ENCODE measurements at regions not wholly inside any gene's neighbourhood (a gene's known extent, or its start where the extent isn't known, plus 50 kb on each side); places are given as distances from the start of the nearest gene placed in this dataset.
"Not testable (repeated sequence)": the region's sequence is repeated elsewhere in the genome, so short reads cannot be mapped to it uniquely, and the experiment has no call there.

GRCh38 chr19:30286378-30286777 lies 85.8 kb upstream of the ZNF536 start:
- no peak overlapping the region for H3K4me3 Mint-ChIP-seq

GRCh38 chr19:30287259-30287658 lies 84.9 kb upstream of the ZNF536 start:
- H3K4me1 Mint-ChIP-seq = no peaks in the 10 kb centered on the region
- H3K36me3 Mint-ChIP-seq = no peaks in the 10 kb centered on the region
- H3K27ac Mint-ChIP-seq = no peak overlapping the region
- no peaks in the 10 kb centered on the region for H3K27me3 Mint-ChIP-seq
- H3K4me3 Mint-ChIP-seq = no peak overlapping the region
- no peaks in the 10 kb centered on the region for H3K9me3 Mint-ChIP-seq
- ATAC-seq (ENCODE audit: low read depth) (no peak), DNase-seq (no peak)
- POLR2A ChIA-PET = no interaction called here

More at GRCh38 chr19:30286378-30286777, 85.8 kb upstream of the ZNF536 start:
- POLR2A ChIA-PET = no interaction called here
- no peak overlapping the region for H3K27ac Mint-ChIP-seq
- H3K4me1 Mint-ChIP-seq = no peaks in the 10 kb centered on the region
- H3K27me3 Mint-ChIP-seq = no peaks in the 10 kb centered on the region
- no peaks in the 10 kb centered on the region for H3K9me3 Mint-ChIP-seq
- no peaks in the 10 kb centered on the region for H3K36me3 Mint-ChIP-seq
- DNase-seq = no peak
- no peak for ATAC-seq (ENCODE audit: low read depth)

- DNase-seq (no peak), ATAC-seq (ENCODE audit: low read depth) (no peak)
- Mint-ChIP-seq H3K27me3 (no peaks in the 10 kb centered on the region), H3K27ac (no peak overlapping the region), H3K4me3 (no peak overlapping the region), H3K36me3 (no peaks in the 10 kb centered on the region), H3K9me3 (no peaks in the 10 kb centered on the region), H3K4me1 (no peaks in the 10 kb centered on the region)
- POLR2A ChIA-PET = no interaction called here
Observed at GRCh38 chr19:30287973-30288372, 84.2 kb upstream of the ZNF536 start.

DNA sequence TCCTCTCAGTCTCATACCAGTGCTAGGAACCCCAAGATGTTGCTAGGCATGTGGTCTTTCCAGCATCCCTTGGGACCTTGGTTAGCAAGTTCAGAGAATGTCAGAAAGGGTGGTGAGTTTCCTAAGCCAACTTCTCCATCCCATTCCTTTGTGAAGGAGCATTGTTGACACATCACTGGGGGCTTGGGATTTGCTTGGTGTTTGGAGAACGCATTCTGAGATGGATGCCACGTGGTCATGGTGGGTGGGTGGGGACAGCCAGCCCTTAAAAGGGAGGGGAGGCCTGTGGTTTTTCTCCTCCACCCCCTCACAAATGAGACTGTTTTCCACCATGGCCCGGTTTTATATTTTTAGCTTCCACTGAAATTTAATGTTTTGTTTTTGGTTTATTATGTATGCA lies 83.3 kb upstream of the ZNF536 start:
- Mint-ChIP-seq H3K9me3 (no peaks in the 10 kb centered on the region), H3K27me3 (no peaks in the 10 kb centered on the region), H3K27ac (no peak overlapping the region), H3K4me3 (no peak overlapping the region), H3K36me3 (no peaks in the 10 kb centered on the region), H3K4me1 (no peaks in the 10 kb centered on the region)
- no peak for ATAC-seq (ENCODE audit: low read depth)
- POLR2A ChIA-PET = no interaction called here
- no peak for DNase-seq

GRCh38 chr19:30289336-30289735 lies 82.8 kb upstream of the ZNF536 start:
- no peaks in the 10 kb centered on the region for H3K4me1 Mint-ChIP-seq
- POLR2A ChIA-PET = no interaction called here
- H3K36me3 Mint-ChIP-seq = no peaks in the 10 kb centered on the region
- H3K27ac Mint-ChIP-seq = no peak overlapping the region
- no peaks in the 10 kb centered on the region for H3K27me3 Mint-ChIP-seq
- ATAC-seq (ENCODE audit: low read depth) (no peak), DNase-seq (no peak)
- H3K4me3 Mint-ChIP-seq = no peak overlapping the region
- H3K9me3 Mint-ChIP-seq = no peaks in the 10 kb centered on the region

DNA sequence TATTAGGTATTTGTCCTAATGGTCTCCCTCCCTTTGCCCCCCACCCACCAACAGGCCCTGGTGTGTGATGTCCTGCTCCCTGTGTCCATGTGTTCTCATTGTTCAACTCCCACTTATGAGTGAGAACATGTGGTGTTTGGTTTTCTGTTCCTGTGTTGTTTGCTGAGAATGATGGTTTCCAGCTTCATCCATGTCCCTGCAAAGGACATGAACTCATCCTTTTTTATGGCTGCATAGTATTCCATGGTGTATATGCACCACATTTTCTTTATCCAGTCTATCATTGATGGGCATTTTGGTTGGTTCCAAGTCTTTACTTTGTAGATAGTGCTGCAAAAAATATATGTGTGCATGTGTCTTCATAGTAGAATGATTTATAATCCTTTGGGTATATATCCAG lies 81.4 kb upstream of the ZNF536 start:
- POLR2A ChIA-PET; H3K27me3 Mint-ChIP-seq; H3K9me3 Mint-ChIP-seq; ATAC-seq (ENCODE audit: low read depth); H3K27ac Mint-ChIP-seq; H3K4me3 Mint-ChIP-seq; H3K36me3 Mint-ChIP-seq; DNase-seq; H3K4me1 Mint-ChIP-seq: not testable (repeated sequence)

DNA sequence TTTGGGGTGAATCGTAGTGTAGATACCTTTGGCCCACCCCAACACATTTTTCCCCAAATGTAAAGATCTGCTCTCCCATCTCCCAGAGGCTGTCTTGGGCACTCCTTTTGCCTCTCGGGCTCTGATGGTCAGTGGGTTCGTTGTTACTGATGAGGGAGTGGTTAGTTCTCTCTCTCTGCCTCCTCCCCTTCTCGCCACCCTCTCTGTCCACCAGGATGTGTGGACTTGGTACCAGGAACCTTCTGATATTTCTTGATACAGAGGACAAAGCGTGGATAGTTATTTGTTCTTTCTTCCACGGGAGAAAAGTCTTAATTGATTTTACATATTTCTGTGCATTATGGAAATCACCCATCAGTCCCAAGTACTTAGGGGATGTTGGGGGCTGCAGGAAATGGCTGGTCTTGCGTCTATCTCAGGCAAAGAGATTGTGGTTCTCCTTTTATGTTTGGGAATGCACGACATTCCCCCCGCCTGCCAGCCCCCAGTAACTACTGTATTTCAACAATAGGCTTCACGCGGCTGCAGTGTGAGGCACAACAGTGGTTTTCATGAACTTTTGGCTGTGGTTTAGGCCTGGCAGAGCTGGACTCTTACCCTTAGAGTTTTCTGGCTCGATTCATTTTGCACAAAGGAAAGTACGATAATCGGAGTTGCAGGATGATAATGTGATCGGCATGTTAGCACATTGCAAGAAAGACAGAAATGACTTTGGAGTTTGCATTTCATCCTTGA lies 79.0 kb upstream of the ZNF536 start:
- H3K4me3 Mint-ChIP-seq = no peak overlapping the region
- DNase-seq (no peak), ATAC-seq (ENCODE audit: low read depth) (no peak)
- no peaks in the 10 kb centered on the region for H3K9me3 Mint-ChIP-seq
- H3K27ac Mint-ChIP-seq = no peak overlapping the region
- no peaks in the 10 kb centered on the region for H3K4me1 Mint-ChIP-seq
- POLR2A ChIA-PET = no interaction called here
- H3K36me3 Mint-ChIP-seq = no peaks in the 10 kb centered on the region
- no peaks in the 10 kb centered on the region for H3K27me3 Mint-ChIP-seq

GRCh38 chr19:30297969-30298368 lies 74.2 kb upstream of the ZNF536 start:
- POLR2A ChIA-PET = no interaction called here
- ATAC-seq (ENCODE audit: low read depth) = no peak
- no peak for DNase-seq
- Mint-ChIP-seq H3K27me3 (no peaks in the 10 kb centered on the region), H3K36me3 (no peaks in the 10 kb centered on the region), H3K27ac (no peak overlapping the region), H3K9me3 (no peaks in the 10 kb centered on the region), H3K4me1 (no peaks in the 10 kb centered on the region), H3K4me3 (no peak overlapping the region)

- H3K27ac Mint-ChIP-seq = no peak overlapping the region
- no peaks in the 10 kb centered on the region for H3K36me3 Mint-ChIP-seq
- no peaks in the 10 kb centered on the region for H3K9me3 Mint-ChIP-seq
- no peak overlapping the region for H3K4me3 Mint-ChIP-seq
- H3K27me3 Mint-ChIP-seq = no peaks in the 10 kb centered on the region
- no peaks in the 10 kb centered on the region for H3K4me1 Mint-ChIP-seq
- ATAC-seq (ENCODE audit: low read depth) (no peak), DNase-seq (no peak)
- POLR2A ChIA-PET = no interaction called here
Observed at GRCh38 chr19:30303131-30303654, 69.0 kb upstream of the ZNF536 start.

GRCh38 chr19:30304540-30304939 lies 67.6 kb upstream of the ZNF536 start:
- DNase-seq = no peak
- no peak for ATAC-seq (ENCODE audit: low read depth)
- H3K4me1 Mint-ChIP-seq = no peaks in the 10 kb centered on the region
- H3K27me3 Mint-ChIP-seq = no peaks in the 10 kb centered on the region
- H3K9me3 Mint-ChIP-seq = no peaks in the 10 kb centered on the region
- POLR2A ChIA-PET = no interaction called here
- no peaks in the 10 kb centered on the region for H3K36me3 Mint-ChIP-seq
- H3K27ac Mint-ChIP-seq = no peak overlapping the region
- no peak overlapping the region for H3K4me3 Mint-ChIP-seq

DNA sequence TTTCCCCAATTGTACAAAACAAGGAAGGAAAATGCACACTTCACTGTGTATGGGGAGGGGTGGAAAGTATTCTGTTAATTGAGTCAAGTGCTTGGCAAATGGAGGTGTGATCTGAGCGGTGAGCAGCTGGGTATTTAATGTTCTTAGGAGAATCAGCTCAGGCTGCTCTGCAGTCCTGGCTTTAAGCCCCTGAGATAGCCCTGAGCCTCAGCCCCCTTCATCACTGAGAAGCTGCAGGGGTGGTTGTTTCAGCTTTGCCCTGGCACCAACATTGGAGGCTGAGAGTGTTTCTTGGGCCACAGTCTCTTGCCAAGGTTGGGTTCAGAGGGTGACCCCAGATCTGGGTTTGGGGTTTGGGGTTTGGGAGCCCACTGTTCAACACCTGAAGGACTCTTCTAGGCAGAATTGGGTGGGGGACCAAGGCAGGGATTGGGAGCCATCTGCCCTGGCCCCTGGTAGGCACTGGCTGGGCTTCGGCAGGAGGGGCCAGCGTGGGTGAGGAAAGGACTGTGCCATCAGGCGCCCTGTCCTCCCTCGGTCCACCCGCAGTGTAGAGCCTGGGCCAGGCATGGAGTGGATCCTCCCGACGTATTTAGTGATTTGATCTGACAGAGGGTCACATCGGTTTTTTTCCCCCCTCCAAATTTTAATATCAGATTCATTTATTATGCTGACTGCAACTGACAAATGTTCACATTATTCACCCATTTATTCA lies 66.7 kb upstream of the ZNF536 start:
- POLR2A ChIA-PET = interaction anchor here (0.5 kb wide), 1 partner anchor 34 kb away, joined by 3 read pairs; no protein-coding TSS in a partner anchor
- Mint-ChIP-seq H3K36me3 (no peaks in the 10 kb centered on the region), H3K4me1 (no peaks in the 10 kb centered on the region), H3K27ac (no peak overlapping the region), H3K27me3 (no peaks in the 10 kb centered on the region), H3K9me3 (no peaks in the 10 kb centered on the region), H3K4me3 (no peak overlapping the region)
- no peak for DNase-seq
- ATAC-seq (ENCODE audit: low read depth) = no peak

- ATAC-seq (ENCODE audit: low read depth) = no peak
- no peaks in the 10 kb centered on the region for H3K4me1 Mint-ChIP-seq
- H3K9me3 Mint-ChIP-seq = no peaks in the 10 kb centered on the region
- no peak overlapping the region for H3K27ac Mint-ChIP-seq
- H3K4me3 Mint-ChIP-seq = no peak overlapping the region
- POLR2A ChIA-PET = no interaction called here
- DNase-seq = no peak
- H3K27me3 Mint-ChIP-seq = no peaks in the 10 kb centered on the region
- no peaks in the 10 kb centered on the region for H3K36me3 Mint-ChIP-seq
Observed at GRCh38 chr19:30307191-30307974, 64.8 kb upstream of the ZNF536 start.

DNA sequence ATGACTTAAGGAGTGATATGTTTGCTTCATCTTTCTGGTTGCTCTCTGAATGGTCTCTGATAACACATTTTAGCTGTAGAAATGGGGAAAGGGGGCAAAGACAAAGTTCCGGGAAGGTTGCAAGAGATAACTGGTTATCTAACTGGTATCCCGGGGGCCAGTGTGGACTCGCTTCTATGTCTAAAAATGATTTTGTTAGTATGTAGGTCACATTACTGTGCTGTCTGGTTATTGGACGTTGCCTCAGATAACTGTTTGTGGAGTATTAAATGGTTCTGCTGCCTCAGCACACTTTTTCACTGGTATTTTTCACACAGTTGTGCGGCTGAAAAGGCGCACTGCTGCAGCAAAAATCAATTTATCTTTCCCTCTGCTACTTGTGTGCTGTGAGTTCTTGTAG lies 63.0 kb upstream of the ZNF536 start:
- no peaks in the 10 kb centered on the region for H3K36me3 Mint-ChIP-seq
- H3K4me3 Mint-ChIP-seq = no peak overlapping the region
- no peaks in the 10 kb centered on the region for H3K27me3 Mint-ChIP-seq
- no peak overlapping the region for H3K27ac Mint-ChIP-seq
- ATAC-seq (ENCODE audit: low read depth) (no peak), DNase-seq (no peak)
- POLR2A ChIA-PET = no interaction called here
- no peaks in the 10 kb centered on the region for H3K9me3 Mint-ChIP-seq
- no peaks in the 10 kb centered on the region for H3K4me1 Mint-ChIP-seq

Data from activated naive CD8-positive, alpha-beta T cell treated with anti-CD3 and anti-CD28 coated beads, Interleukin-2, amount 10 ng/mL, durations not matched to agents 7 days and 5 days (primary cell).